H1 (cell line): ENCODE measurements at regions not wholly inside any gene's neighbourhood (a gene's known extent, or its start where the extent isn't known, plus 50 kb on each side); places are given as distances from the start of the nearest gene placed in this dataset.
A peak's percentile ranks its signal among the peaks of the same experiment; 100 is the strongest.
"Not testable (repeated sequence)": the region's sequence is repeated elsewhere in the genome, so short reads cannot be mapped to it uniquely, and the experiment has no call there.

Experiments used
- CTCF ChIA-PET: fragments of 300-600 bp; sonication (Branson Sonifier 250); formaldehyde crosslinking; loops from one replicate; lab custom pipeline; 2021; ENCODE audit not compliant: partially characterized antibody; lab: Charles Lee
- POLR2A ChIA-PET: fragments of 300-600 bp; sonication (Branson Sonifier 250); formaldehyde crosslinking; loops from one replicate; lab custom pipeline; 2021; ENCODE audit warnings: inconsistent platforms; ENCODE audit not compliant: partially characterized antibody; lab: Charles Lee
- DNase-seq, 2 experiments: peaks; one replicate each; pipeline versions ENCODE4 v3.0.0 to v3.0.0-alpha.2; 2010 to 2022; ENCODE audit warnings: low spot score in 2 of 2, low read depth in 1 of 2, mixed read lengths in 1 of 2
- FAIRE-seq: peaks from 2 replicates; lab custom pipeline; 2011; peaks lifted over from hg19 to GRCh38; lab: Jason Lieb, UNC
- H2AFZ ChIP-seq: 2 replicates; pipeline ENCODE4 v1.8.1; 2012; ENCODE audit warnings: low read length, inconsistent platforms
- H2AK5ac ChIP-seq: 2 replicates; pipeline ENCODE4 v1.6.1; 2013; ENCODE audit warnings: low read depth, low read length
- H2BK120ac ChIP-seq: replicated peaks from 2 replicates; pipeline ENCODE3; 2013; ENCODE audit warnings: low read depth, low read length, inconsistent platforms
- H2BK12ac ChIP-seq: 2 replicates; pipeline ENCODE4 v1.6.1; 2013; ENCODE audit warnings: low read depth, low read length
- H2BK15ac ChIP-seq: 2 replicates; pipeline ENCODE4 v1.6.1; 2013; ENCODE audit warnings: low read length
- H2BK20ac ChIP-seq: 2 replicates; pipeline ENCODE4 v1.6.1; 2013; ENCODE audit warnings: low read length
- H2BK5ac ChIP-seq: 2 replicates; pipeline ENCODE4 v1.6.1; 2013; ENCODE audit warnings: low read depth, low read length
- H3K14ac ChIP-seq: 2 replicates; pipeline ENCODE4 v1.6.1; 2013; ENCODE audit warnings: inconsistent platforms; ENCODE audit not compliant: insufficient read length
- H3K18ac ChIP-seq: 2 replicates; pipeline ENCODE4 v1.6.1; 2013; ENCODE audit warnings: low read length; ENCODE audit errors: extremely low read depth
- H3K23ac ChIP-seq: 2 replicates; pipeline ENCODE4 v1.6.1; 2013; ENCODE audit warnings: inconsistent platforms; ENCODE audit not compliant: insufficient read length
- H3K23me2 ChIP-seq: 2 replicates; pipeline ENCODE4 v1.6.1; 2013; ENCODE audit warnings: low read depth, low read length
- H3K27ac ChIP-seq: 2 replicates; pipeline ENCODE4 v1.6.1; 2011; ENCODE audit warnings: low read depth, low read length, inconsistent platforms
- H3K27me3 ChIP-seq, 4 experiments: replicated peaks in 1 of 4; 1 replicate in 1 of 4; 2 replicates in 3 of 4; pipeline versions ENCODE4 v1.6.1 to v1.8.1; 2011 to 2013; ENCODE audit warnings: low read length in 3 of 4, mild to moderate bottlenecking in 3 of 4, inconsistent platforms in 2 of 4, mixed read lengths in 2 of 4, moderate library complexity in 1 of 4; ENCODE audit not compliant: control insufficient read depth in 3 of 4, insufficient read depth in 3 of 4; ENCODE audit errors: extremely low read depth in 1 of 4
- H3K36me3 ChIP-seq, 4 experiments: 2 replicates each; pipeline versions ENCODE4 v1.6.1 to v1.8.1; 2011 to 2013; ENCODE audit warnings: mild to moderate bottlenecking in 4 of 4, low read length in 3 of 4, moderate library complexity in 2 of 4, control low read depth in 1 of 4, inconsistent platforms in 1 of 4; ENCODE audit not compliant: insufficient read depth in 4 of 4, control insufficient read depth in 2 of 4
- H3K4ac ChIP-seq: replicated peaks from 2 replicates; pipeline ENCODE3; 2013; ENCODE audit warnings: low read length, low read depth, mixed read lengths, inconsistent platforms; ENCODE audit not compliant: insufficient read length
- H3K4me1 ChIP-seq, 4 experiments: replicated peaks in 1 of 4; 1 replicate in 1 of 4; 2 replicates in 3 of 4; pipeline versions ENCODE4 v1.6.1 to v1.8.1; 2011 to 2013; ENCODE audit warnings: low read length in 3 of 4, inconsistent platforms in 2 of 4, mixed read lengths in 1 of 4; ENCODE audit not compliant: insufficient read depth in 4 of 4, control insufficient read depth in 3 of 4
- H3K4me2 ChIP-seq, 2 experiments: 2 replicates each; pipeline versions ENCODE4 v1.6.1 to v1.8.1; 2011 to 2013; ENCODE audit warnings: low read depth in 2 of 2, low read length in 2 of 2, control low read depth in 1 of 2, inconsistent platforms in 1 of 2, mild to moderate bottlenecking in 1 of 2; ENCODE audit not compliant: insufficient read depth in 1 of 2
- H3K4me3 ChIP-seq, 4 experiments: fragments of 200-600, 300-600 bp in 1 of 4; sonication (generic), shearing (Covaris generic), sonication (Bioruptor Twin) in 1 of 4; 2 replicates each; pipeline versions ENCODE4 v1.5.1 to v1.8.1; 2011 to 2016; ENCODE audit warnings: low read length in 4 of 4, low read depth in 3 of 4, control low read depth in 2 of 4, inconsistent platforms in 2 of 4, mild to moderate bottlenecking in 2 of 4, mixed read lengths in 1 of 4, moderate library complexity in 1 of 4; ENCODE audit not compliant: insufficient read depth in 2 of 4; ENCODE audit errors: extremely low read depth in 1 of 4
- H3K56ac ChIP-seq: replicated peaks from 2 replicates; pipeline ENCODE3; 2013; ENCODE audit warnings: low read depth, mild to moderate bottlenecking, mixed read lengths, low read length, inconsistent platforms; ENCODE audit not compliant: insufficient read length
- H3K79me1 ChIP-seq: 2 replicates; pipeline ENCODE4 v1.6.1; 2013; ENCODE audit warnings: low read depth, low read length, control low read depth
- H3K79me2 ChIP-seq, 2 experiments: 2 replicates each; pipeline versions ENCODE4 v1.6.1 to v1.8.1; 2012 to 2013; ENCODE audit warnings: low read length in 2 of 2, mild to moderate bottlenecking in 2 of 2, inconsistent platforms in 1 of 2; ENCODE audit not compliant: insufficient read depth in 2 of 2, control insufficient read depth in 1 of 2
- H3K9ac ChIP-seq, 4 experiments: replicated peaks in 1 of 4; 1 replicate in 1 of 4; 2 replicates in 3 of 4; pipeline versions ENCODE4 v1.6.1 to v1.8.1; 2011 to 2013; ENCODE audit warnings: low read depth in 3 of 4, low read length in 3 of 4, control low read depth in 2 of 4, mild to moderate bottlenecking in 2 of 4, moderate library complexity in 2 of 4, inconsistent platforms in 1 of 4; ENCODE audit errors: extremely low read depth in 1 of 4
- H3K9me3 ChIP-seq, 2 experiments: 2 replicates each; pipeline versions ENCODE4 v1.6.1 to v1.8.1; 2012 to 2013; ENCODE audit warnings: mild to moderate bottlenecking in 2 of 2, moderate library complexity in 2 of 2, control low read depth in 1 of 2, inconsistent platforms in 1 of 2, low read depth in 1 of 2, low read length in 1 of 2, mixed read lengths in 1 of 2; ENCODE audit not compliant: insufficient read depth in 2 of 2
- H4K20me1 ChIP-seq, 2 experiments: replicated peaks in 1 of 2; 2 replicates each; pipeline versions ENCODE3 to v1.8.1; 2011 to 2013; ENCODE audit warnings: inconsistent platforms in 2 of 2, low read length in 2 of 2, mild to moderate bottlenecking in 1 of 2; ENCODE audit not compliant: insufficient read depth in 2 of 2, control insufficient read depth in 1 of 2
- H4K5ac ChIP-seq: 2 replicates; pipeline ENCODE4 v1.6.1; 2013; ENCODE audit warnings: low read length, low read depth, mixed read lengths, inconsistent platforms; ENCODE audit not compliant: insufficient read length
- H4K8ac ChIP-seq: 2 replicates; pipeline ENCODE4 v1.8.0; 2013; ENCODE audit warnings: mild to moderate bottlenecking, moderate library complexity, low read length, inconsistent platforms; ENCODE audit not compliant: insufficient read depth; ENCODE audit errors: extremely low read depth
- H4K91ac ChIP-seq: replicated peaks from 2 replicates; pipeline ENCODE3; 2013; ENCODE audit warnings: low read length, mixed read lengths, inconsistent platforms; ENCODE audit not compliant: insufficient read length
- YY1 ChIP-seq: IDR thresholded peaks from 2 replicates; pipeline ENCODE4 v1.6.1; 2011; ENCODE audit warnings: low read depth, mild to moderate bottlenecking, low read length
- WGBS, 2 experiments: shearing (Covaris generic) in 1 of 2; methylation state at CpG; one replicate each; pipeline versions ENCODE4 v1.1.6 to v1.1.7; 2013 to 2015; ENCODE audit warnings: low lambda C conversion rate in 2 of 2, mixed read lengths in 2 of 2, inconsistent platforms in 1 of 2, low coverage in 1 of 2, missing lambda C conversion rate in 1 of 2; ENCODE audit not compliant: insufficient replicate concordance in 2 of 2, insufficient coverage in 1 of 2, insufficient read length in 1 of 2; ENCODE audit errors: extremely low coverage in 1 of 2, missing lambda C conversion rate in 1 of 2; 5-methylcytosine and 5-hydroxymethylcytosine counted together

DNA sequence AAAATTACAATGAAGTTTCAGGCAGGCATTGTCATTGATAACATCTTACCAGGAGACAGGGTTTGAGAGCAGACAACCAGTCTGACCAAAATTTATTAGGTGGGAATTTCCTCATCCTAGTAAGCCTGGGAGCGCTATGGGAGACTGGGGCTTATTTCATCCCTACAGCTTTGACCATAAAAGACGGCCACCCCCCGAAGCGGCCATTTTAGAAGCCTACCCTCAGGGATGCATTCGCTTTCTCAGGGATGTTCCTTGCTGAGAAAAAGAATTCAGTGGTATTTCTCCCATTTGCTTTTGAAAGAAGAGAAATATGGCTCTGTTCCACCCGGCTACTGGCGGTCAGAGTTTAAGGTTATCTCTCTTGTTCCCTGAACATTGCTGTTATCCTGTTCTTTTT, 218.4 kb downstream of the PRELID2 start:
- H3K14ac ChIP-seq, H2BK12ac ChIP-seq, H3K27ac ChIP-seq, H3K4me1 ChIP-seq, H3K23me2 ChIP-seq, H4K5ac ChIP-seq, H3K4me3 ChIP-seq, H3K36me3 ChIP-seq, H2AFZ ChIP-seq, FAIRE-seq, POLR2A ChIA-PET, H2BK20ac ChIP-seq, H3K27me3 ChIP-seq, H3K79me1 ChIP-seq, H2BK5ac ChIP-seq, H4K8ac ChIP-seq, H4K20me1 ChIP-seq, H2AK5ac ChIP-seq, H3K23ac ChIP-seq, H3K79me2 ChIP-seq, H3K9ac ChIP-seq, H2BK15ac ChIP-seq, H2BK120ac ChIP-seq, H3K18ac ChIP-seq, CTCF ChIA-PET, H3K4ac ChIP-seq, H3K4me2 ChIP-seq, H3K56ac ChIP-seq, H4K91ac ChIP-seq: not testable (repeated sequence)
- WGBS, 2 experiments, result 52% methylated on average over 7 of the region's 7 CpGs; no CpG with 5 or more reads in 1 of the 2 experiments
- peak in 1 of 2 experiments; percentile 52 for DNase-seq
- H3K9me3 ChIP-seq, result peaks cover 0 to 16% of the 10 kb centered on the region in 2 experiments; a peak in 2 of 4 replicates
- TF ChIP-seq YY1, result peak; percentile 69; the same call in 1 of the 2 replicates
